H1 (cell line): ENCODE measurements at regions not wholly inside any gene's neighbourhood (a gene's known extent, or its start where the extent isn't known, plus 50 kb on each side); places are given as distances from the start of the nearest gene placed in this dataset.

Source experiments
- CTCF ChIA-PET: fragments of 300-600 bp; sonication (Branson Sonifier 250); formaldehyde crosslinking; loops from one replicate; lab custom pipeline; 2021; ENCODE audit not compliant: partially characterized antibody; lab: Charles Lee
- POLR2A ChIA-PET: fragments of 300-600 bp; sonication (Branson Sonifier 250); formaldehyde crosslinking; loops from one replicate; lab custom pipeline; 2021; ENCODE audit warnings: inconsistent platforms; ENCODE audit not compliant: partially characterized antibody; lab: Charles Lee
- DNase-seq, 2 experiments: peaks; one replicate each; pipeline versions ENCODE4 v3.0.0 to v3.0.0-alpha.2; 2010 to 2022; ENCODE audit warnings: low spot score in 2 of 2, low read depth in 1 of 2, mixed read lengths in 1 of 2
- FAIRE-seq: peaks from 2 replicates; lab custom pipeline; 2011; peaks lifted over from hg19 to GRCh38; lab: Jason Lieb, UNC
- H2AFZ ChIP-seq: 2 replicates; pipeline ENCODE4 v1.8.1; 2012; ENCODE audit warnings: low read length, inconsistent platforms
- H2AK5ac ChIP-seq: 2 replicates; pipeline ENCODE4 v1.6.1; 2013; ENCODE audit warnings: low read depth, low read length
- H2BK120ac ChIP-seq: replicated peaks from 2 replicates; pipeline ENCODE3; 2013; ENCODE audit warnings: low read depth, low read length, inconsistent platforms
- H2BK12ac ChIP-seq: 2 replicates; pipeline ENCODE4 v1.6.1; 2013; ENCODE audit warnings: low read depth, low read length
- H2BK15ac ChIP-seq: 2 replicates; pipeline ENCODE4 v1.6.1; 2013; ENCODE audit warnings: low read length
- H2BK20ac ChIP-seq: 2 replicates; pipeline ENCODE4 v1.6.1; 2013; ENCODE audit warnings: low read length
- H2BK5ac ChIP-seq: 2 replicates; pipeline ENCODE4 v1.6.1; 2013; ENCODE audit warnings: low read depth, low read length
- H3K14ac ChIP-seq: 2 replicates; pipeline ENCODE4 v1.6.1; 2013; ENCODE audit warnings: inconsistent platforms; ENCODE audit not compliant: insufficient read length
- H3K18ac ChIP-seq: 2 replicates; pipeline ENCODE4 v1.6.1; 2013; ENCODE audit warnings: low read length; ENCODE audit errors: extremely low read depth
- H3K23ac ChIP-seq: 2 replicates; pipeline ENCODE4 v1.6.1; 2013; ENCODE audit warnings: inconsistent platforms; ENCODE audit not compliant: insufficient read length
- H3K23me2 ChIP-seq: 2 replicates; pipeline ENCODE4 v1.6.1; 2013; ENCODE audit warnings: low read depth, low read length
- H3K27ac ChIP-seq: 2 replicates; pipeline ENCODE4 v1.6.1; 2011; ENCODE audit warnings: low read depth, low read length, inconsistent platforms
- H3K27me3 ChIP-seq, 4 experiments: replicated peaks in 1 of 4; 1 replicate in 1 of 4; 2 replicates in 3 of 4; pipeline versions ENCODE4 v1.6.1 to v1.8.1; 2011 to 2013; ENCODE audit warnings: low read length in 3 of 4, mild to moderate bottlenecking in 3 of 4, inconsistent platforms in 2 of 4, mixed read lengths in 2 of 4, moderate library complexity in 1 of 4; ENCODE audit not compliant: control insufficient read depth in 3 of 4, insufficient read depth in 3 of 4; ENCODE audit errors: extremely low read depth in 1 of 4
- H3K36me3 ChIP-seq, 4 experiments: 2 replicates each; pipeline versions ENCODE4 v1.6.1 to v1.8.1; 2011 to 2013; ENCODE audit warnings: mild to moderate bottlenecking in 4 of 4, low read length in 3 of 4, moderate library complexity in 2 of 4, control low read depth in 1 of 4, inconsistent platforms in 1 of 4; ENCODE audit not compliant: insufficient read depth in 4 of 4, control insufficient read depth in 2 of 4
- H3K4ac ChIP-seq: replicated peaks from 2 replicates; pipeline ENCODE3; 2013; ENCODE audit warnings: low read length, low read depth, mixed read lengths, inconsistent platforms; ENCODE audit not compliant: insufficient read length
- H3K4me1 ChIP-seq, 4 experiments: replicated peaks in 1 of 4; 1 replicate in 1 of 4; 2 replicates in 3 of 4; pipeline versions ENCODE4 v1.6.1 to v1.8.1; 2011 to 2013; ENCODE audit warnings: low read length in 3 of 4, inconsistent platforms in 2 of 4, mixed read lengths in 1 of 4; ENCODE audit not compliant: insufficient read depth in 4 of 4, control insufficient read depth in 3 of 4
- H3K4me2 ChIP-seq, 2 experiments: 2 replicates each; pipeline versions ENCODE4 v1.6.1 to v1.8.1; 2011 to 2013; ENCODE audit warnings: low read depth in 2 of 2, low read length in 2 of 2, control low read depth in 1 of 2, inconsistent platforms in 1 of 2, mild to moderate bottlenecking in 1 of 2; ENCODE audit not compliant: insufficient read depth in 1 of 2
- H3K4me3 ChIP-seq, 4 experiments: fragments of 200-600, 300-600 bp in 1 of 4; sonication (generic), shearing (Covaris generic), sonication (Bioruptor Twin) in 1 of 4; 2 replicates each; pipeline versions ENCODE4 v1.5.1 to v1.8.1; 2011 to 2016; ENCODE audit warnings: low read length in 4 of 4, low read depth in 3 of 4, control low read depth in 2 of 4, inconsistent platforms in 2 of 4, mild to moderate bottlenecking in 2 of 4, mixed read lengths in 1 of 4, moderate library complexity in 1 of 4; ENCODE audit not compliant: insufficient read depth in 2 of 4; ENCODE audit errors: extremely low read depth in 1 of 4
- H3K56ac ChIP-seq: replicated peaks from 2 replicates; pipeline ENCODE3; 2013; ENCODE audit warnings: low read depth, mild to moderate bottlenecking, mixed read lengths, low read length, inconsistent platforms; ENCODE audit not compliant: insufficient read length
- H3K79me1 ChIP-seq: 2 replicates; pipeline ENCODE4 v1.6.1; 2013; ENCODE audit warnings: low read depth, low read length, control low read depth
- H3K79me2 ChIP-seq, 2 experiments: 2 replicates each; pipeline versions ENCODE4 v1.6.1 to v1.8.1; 2012 to 2013; ENCODE audit warnings: low read length in 2 of 2, mild to moderate bottlenecking in 2 of 2, inconsistent platforms in 1 of 2; ENCODE audit not compliant: insufficient read depth in 2 of 2, control insufficient read depth in 1 of 2
- H3K9ac ChIP-seq, 4 experiments: replicated peaks in 1 of 4; 1 replicate in 1 of 4; 2 replicates in 3 of 4; pipeline versions ENCODE4 v1.6.1 to v1.8.1; 2011 to 2013; ENCODE audit warnings: low read depth in 3 of 4, low read length in 3 of 4, control low read depth in 2 of 4, mild to moderate bottlenecking in 2 of 4, moderate library complexity in 2 of 4, inconsistent platforms in 1 of 4; ENCODE audit errors: extremely low read depth in 1 of 4
- H3K9me3 ChIP-seq, 2 experiments: 2 replicates each; pipeline versions ENCODE4 v1.6.1 to v1.8.1; 2012 to 2013; ENCODE audit warnings: mild to moderate bottlenecking in 2 of 2, moderate library complexity in 2 of 2, control low read depth in 1 of 2, inconsistent platforms in 1 of 2, low read depth in 1 of 2, low read length in 1 of 2, mixed read lengths in 1 of 2; ENCODE audit not compliant: insufficient read depth in 2 of 2
- H4K20me1 ChIP-seq, 2 experiments: replicated peaks in 1 of 2; 2 replicates each; pipeline versions ENCODE3 to v1.8.1; 2011 to 2013; ENCODE audit warnings: inconsistent platforms in 2 of 2, low read length in 2 of 2, mild to moderate bottlenecking in 1 of 2; ENCODE audit not compliant: insufficient read depth in 2 of 2, control insufficient read depth in 1 of 2
- H4K5ac ChIP-seq: 2 replicates; pipeline ENCODE4 v1.6.1; 2013; ENCODE audit warnings: low read length, low read depth, mixed read lengths, inconsistent platforms; ENCODE audit not compliant: insufficient read length
- H4K8ac ChIP-seq: 2 replicates; pipeline ENCODE4 v1.8.0; 2013; ENCODE audit warnings: mild to moderate bottlenecking, moderate library complexity, low read length, inconsistent platforms; ENCODE audit not compliant: insufficient read depth; ENCODE audit errors: extremely low read depth
- H4K91ac ChIP-seq: replicated peaks from 2 replicates; pipeline ENCODE3; 2013; ENCODE audit warnings: low read length, mixed read lengths, inconsistent platforms; ENCODE audit not compliant: insufficient read length
- JUN ChIP-seq: IDR thresholded peaks from 2 replicates; pipeline ENCODE4 v1.6.1; 2011; ENCODE audit warnings: low read depth, mild to moderate bottlenecking, improper control_type of control experiment, low read length
- NANOG ChIP-seq: IDR thresholded peaks from 2 replicates; pipeline ENCODE4 v1.6.1; 2011; ENCODE audit warnings: low read length, low read depth, mild to moderate bottlenecking, inconsistent platforms; ENCODE audit not compliant: insufficient read depth, poor library complexity, severe bottlenecking
- TAF7 ChIP-seq: optimal IDR thresholded peaks from 2 replicates; pipeline ENCODE3; 2011; ENCODE audit warnings: low read depth, mild to moderate bottlenecking, inconsistent platforms, low read length, moderate library complexity, borderline replicate concordance
- ZNF274 ChIP-seq: IDR thresholded peaks from 2 replicates; pipeline ENCODE4 v1.7.0; 2012; ENCODE audit warnings: low read length, borderline replicate concordance; ENCODE audit errors: extremely low read depth
- WGBS, 2 experiments: shearing (Covaris generic) in 1 of 2; methylation state at CpG; one replicate each; pipeline versions ENCODE4 v1.1.6 to v1.1.7; 2013 to 2015; ENCODE audit warnings: low lambda C conversion rate in 2 of 2, mixed read lengths in 2 of 2, inconsistent platforms in 1 of 2, low coverage in 1 of 2, missing lambda C conversion rate in 1 of 2; ENCODE audit not compliant: insufficient replicate concordance in 2 of 2, insufficient coverage in 1 of 2, insufficient read length in 1 of 2; ENCODE audit errors: extremely low coverage in 1 of 2, missing lambda C conversion rate in 1 of 2; 5-methylcytosine and 5-hydroxymethylcytosine counted together
- TF ChIP-seq, protein P1 (sequence below): IDR thresholded peaks from 2 replicates; pipeline ENCODE4 v1.6.1; 2012; ENCODE audit warnings: inconsistent platforms

DNA sequence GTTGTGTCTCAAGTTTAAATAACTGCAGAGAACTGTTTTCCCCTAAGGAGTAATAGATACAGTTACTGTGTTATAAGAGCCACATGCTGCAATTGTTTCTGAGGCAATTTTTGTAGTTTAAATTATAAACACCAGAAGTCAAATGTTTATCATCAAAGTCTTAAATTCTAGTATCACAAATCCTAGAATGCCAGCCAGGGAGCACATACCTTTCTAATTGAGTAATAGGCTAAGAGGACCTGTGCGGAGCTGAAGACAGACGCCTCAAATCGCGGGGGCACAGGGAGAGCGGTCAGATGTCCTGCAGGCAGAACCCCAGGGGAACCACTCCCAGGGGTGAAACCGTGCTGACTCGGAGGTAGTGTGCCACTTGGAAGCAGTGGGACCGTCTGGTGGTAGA is 65.2 kb upstream of the TNFRSF19 start:
- ChIA-PET CTCF (interaction anchor here (6.2 kb wide), 1 partner anchor 9 kb away, joined by 32 read pairs; no protein-coding TSS in a partner anchor), POLR2A (interaction anchor here (1.3 kb wide), 1 partner anchor 9 kb away, joined by 3 read pairs; no protein-coding TSS in a partner anchor)
- Histone ChIP-seq H3K36me3 (no peaks in the 10 kb centered on the region), H2AK5ac (no peak overlapping the region), H3K9me3 (no peaks in the 10 kb centered on the region), H4K8ac (no peak overlapping the region), H2BK15ac (no peak overlapping the region), H3K4me1 (no peaks in the 10 kb centered on the region), H3K18ac (no peak overlapping the region), H3K9ac (no peak overlapping the region), H3K79me1 (no peaks in the 10 kb centered on the region), H2BK5ac (no peak overlapping the region), H4K20me1 (no peaks in the 10 kb centered on the region), H3K14ac (no peak overlapping the region), H3K4ac (no peak overlapping the region), H2BK120ac (no peak overlapping the region), H2BK20ac (no peak overlapping the region), H3K4me3 (no peak overlapping the region), H4K5ac (no peak overlapping the region), H3K27ac (no peak overlapping the region), H3K4me2 (no peak overlapping the region), H3K23ac (no peak overlapping the region), H2BK12ac (no peak overlapping the region), H4K91ac (no peak overlapping the region), H2AFZ (no peak overlapping the region), H3K23me2 (no peaks in the 10 kb centered on the region), H3K79me2 (no peaks in the 10 kb centered on the region), H3K56ac (no peak overlapping the region), H3K27me3 (no peaks in the 10 kb centered on the region)
- TF ChIP-seq, protein P1, sequence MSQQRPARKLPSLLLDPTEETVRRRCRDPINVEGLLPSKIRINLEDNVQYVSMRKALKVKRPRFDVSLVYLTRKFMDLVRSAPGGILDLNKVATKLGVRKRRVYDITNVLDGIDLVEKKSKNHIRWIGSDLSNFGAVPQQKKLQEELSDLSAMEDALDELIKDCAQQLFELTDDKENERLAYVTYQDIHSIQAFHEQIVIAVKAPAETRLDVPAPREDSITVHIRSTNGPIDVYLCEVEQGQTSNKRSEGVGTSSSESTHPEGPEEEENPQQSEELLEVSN = no peak
- TF ChIP-seq NANOG = no peak
- no peak for TF ChIP-seq JUN
- TF ChIP-seq ZNF274 = no peak
- no peak for TF ChIP-seq TAF7
- WGBS, 2 experiments = 81% methylated on average over 8 of the region's 8 CpGs; no CpG with 5 or more reads in 1 of the 2 experiments
- DNase-seq = no peak
- no peak for FAIRE-seq
